ENCODE measurements at regions not wholly inside any gene's neighbourhood (a gene's known extent, or its start where the extent isn't known, plus 50 kb on each side); places are given as distances from the start of the nearest gene placed in this dataset.

DNA sequence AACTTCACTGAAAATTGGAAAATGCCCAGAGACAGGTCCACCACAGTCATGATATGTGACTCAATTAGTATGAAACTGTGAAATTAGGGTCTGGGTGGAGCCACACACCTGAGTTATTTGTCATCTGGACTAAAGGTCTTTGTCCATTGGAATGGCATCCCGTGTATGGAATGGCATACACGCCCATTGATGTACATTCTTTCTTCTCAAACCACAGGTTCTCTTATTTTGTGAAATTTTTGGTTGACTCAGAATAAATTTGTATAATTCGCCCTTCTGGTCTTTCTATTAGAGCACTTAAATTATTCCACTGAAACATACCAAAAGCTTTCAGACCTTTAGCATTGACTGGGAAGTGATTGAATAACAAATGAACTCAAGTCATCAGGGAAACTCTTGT lies 66.8 kb upstream of the UBE2E1 start:
- Histone ChIP-seq H3K36me3 (no peaks in the 10 kb centered on the region), H3K27me3 (peaks cover 0 to 7% (median 0%) of the 10 kb centered on the region in 3 donors), H3K4me3 (no peak overlapping the region), H3K27ac (no peak overlapping the region), H3K4me1 (peaks cover 16 to 60% (median 47%) of the 10 kb centered on the region in 4 donors), H3K9me3 (no peaks in the 10 kb centered on the region)
- 88 to 95% (median 90%) methylated on average over 3 of the region's 3 CpGs for WGBS, 5 donors
- intact Hi-C loops (cut with DNase I; ENCODE audit: low total_unique reads), result no loop called here
- TF ChIP-seq EP300 (IDR thresholded peaks at IDR 0.05), result no peak
- TF ChIP-seq POLR2AphosphoS5 (IDR thresholded peaks at IDR 0.05), result no peak
- TF ChIP-seq, protein P1, sequence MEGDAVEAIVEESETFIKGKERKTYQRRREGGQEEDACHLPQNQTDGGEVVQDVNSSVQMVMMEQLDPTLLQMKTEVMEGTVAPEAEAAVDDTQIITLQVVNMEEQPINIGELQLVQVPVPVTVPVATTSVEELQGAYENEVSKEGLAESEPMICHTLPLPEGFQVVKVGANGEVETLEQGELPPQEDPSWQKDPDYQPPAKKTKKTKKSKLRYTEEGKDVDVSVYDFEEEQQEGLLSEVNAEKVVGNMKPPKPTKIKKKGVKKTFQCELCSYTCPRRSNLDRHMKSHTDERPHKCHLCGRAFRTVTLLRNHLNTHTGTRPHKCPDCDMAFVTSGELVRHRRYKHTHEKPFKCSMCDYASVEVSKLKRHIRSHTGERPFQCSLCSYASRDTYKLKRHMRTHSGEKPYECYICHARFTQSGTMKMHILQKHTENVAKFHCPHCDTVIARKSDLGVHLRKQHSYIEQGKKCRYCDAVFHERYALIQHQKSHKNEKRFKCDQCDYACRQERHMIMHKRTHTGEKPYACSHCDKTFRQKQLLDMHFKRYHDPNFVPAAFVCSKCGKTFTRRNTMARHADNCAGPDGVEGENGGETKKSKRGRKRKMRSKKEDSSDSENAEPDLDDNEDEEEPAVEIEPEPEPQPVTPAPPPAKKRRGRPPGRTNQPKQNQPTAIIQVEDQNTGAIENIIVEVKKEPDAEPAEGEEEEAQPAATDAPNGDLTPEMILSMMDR (IDR thresholded peaks at IDR 0.05), result no peak
- no peak for TF ChIP-seq POLR2A (IDR thresholded peaks at IDR 0.05)
- DNase-seq, result no peak

DNA sequence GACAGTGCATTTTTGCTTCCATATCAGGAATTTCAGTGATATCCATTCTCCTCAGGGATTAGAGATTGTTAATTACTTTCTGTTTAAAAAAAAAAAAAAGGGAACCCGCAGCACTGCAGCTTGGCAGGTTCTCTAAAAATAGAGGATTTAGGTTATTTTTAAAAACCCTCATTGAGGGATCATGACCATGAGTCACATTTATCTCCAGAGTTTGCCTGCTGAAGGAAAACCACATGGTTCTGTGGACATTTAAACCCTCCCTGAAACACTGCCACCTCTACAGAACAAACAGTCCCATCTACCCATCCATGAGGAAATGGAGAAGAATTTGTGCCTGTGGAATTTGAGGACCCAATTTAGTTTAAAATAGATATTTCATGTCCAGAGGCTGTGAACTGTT lies 66.2 kb upstream of the UBE2E1 start:
- H3K4me3 ChIP-seq, result no peak overlapping the region
- H3K36me3 ChIP-seq, result no peaks in the 10 kb centered on the region
- intact Hi-C loops (cut with DNase I; ENCODE audit: low total_unique reads), result no loop called here
- DNase-seq, result no peak
- H3K4me1 ChIP-seq, result peaks cover 16 to 59% (median 47%) of the 10 kb centered on the region in 4 donors
- H3K9me3 ChIP-seq, result no peaks in the 10 kb centered on the region
- 44 to 64% (median 58%) methylated on average over 1 of the region's 1 CpG for WGBS, 5 donors
- H3K27me3 ChIP-seq, result peaks cover 0 to 9% (median 0%) of the 10 kb centered on the region in 3 donors
- H3K27ac ChIP-seq, result peak overlapping the region in 1 of 5 donors; percentile 67
- TF ChIP-seq POLR2AphosphoS5 (IDR thresholded peaks at IDR 0.05) (peak in 1 of 3 donors; percentile 68), POLR2A (IDR thresholded peaks at IDR 0.05) (no peak)

DNA sequence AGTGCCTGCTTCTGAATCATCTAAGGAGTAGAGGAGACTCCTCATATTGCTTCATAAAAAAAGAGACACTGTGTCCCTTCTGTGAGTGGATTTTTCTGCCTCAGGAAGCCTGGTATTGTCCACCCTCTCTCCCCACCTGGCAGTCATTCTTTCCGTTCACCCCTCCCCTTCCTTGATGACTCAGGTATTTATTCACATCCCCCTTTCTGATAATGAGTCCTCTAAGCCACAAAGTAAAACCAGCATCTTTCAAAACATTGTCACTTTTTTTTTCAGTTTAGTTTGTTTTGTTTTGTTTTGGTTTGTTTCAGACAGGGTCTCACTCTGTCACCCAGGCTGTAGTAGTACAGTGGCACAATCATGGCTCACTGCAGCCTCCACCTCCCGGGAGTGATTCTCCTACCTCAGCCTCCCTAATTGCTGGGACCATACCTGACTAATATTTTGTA lies 65.2 kb upstream of the UBE2E1 start:
- 43 to 58% (median 45%) methylated on average over 2 of the region's 2 CpGs for WGBS, 5 donors

DNA sequence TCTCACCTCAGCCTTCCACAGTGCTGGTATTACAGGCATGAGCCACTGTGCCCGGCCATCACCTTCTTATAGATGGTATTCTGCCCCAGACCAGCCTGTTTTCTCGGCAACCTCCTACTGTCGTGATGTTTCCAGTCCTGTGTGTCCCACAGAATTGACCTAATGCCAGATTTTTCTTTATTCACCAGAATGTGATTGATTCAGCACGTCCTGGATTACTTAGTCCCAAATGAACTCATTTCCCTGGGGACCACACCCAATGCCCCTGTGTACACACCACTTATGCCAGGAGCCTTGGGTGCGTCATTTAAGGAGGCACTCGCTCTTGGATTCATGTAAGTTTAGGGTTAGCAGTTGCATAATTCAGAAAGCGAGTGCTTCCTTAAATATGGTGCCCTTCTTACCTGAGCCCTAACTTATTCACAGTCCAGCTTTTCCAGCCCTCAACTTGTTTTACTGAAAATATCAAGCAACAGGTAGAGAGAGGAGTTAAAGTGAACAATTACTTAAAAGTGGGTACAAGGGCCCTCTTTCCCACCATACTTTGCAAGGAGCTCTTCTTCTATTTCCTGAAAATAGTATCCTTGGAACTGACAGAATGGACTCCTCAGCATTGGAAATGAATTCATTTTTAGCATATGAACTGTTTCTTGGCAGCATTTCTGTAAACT lies 64.6 kb upstream of the UBE2E1 start:
- Histone ChIP-seq H3K9me3 (no peaks in the 10 kb centered on the region), H3K36me3 (no peaks in the 10 kb centered on the region), H3K27ac (peak overlapping the region; percentile 22 to 67 (median 41)), H3K27me3 (peaks cover 0 to 9% (median 0%) of the 10 kb centered on the region in 3 donors), H3K4me3 (no peak overlapping the region), H3K4me1 (peaks cover 5 to 45% (median 35%) of the 10 kb centered on the region in 4 donors)
- WGBS, 5 donors, result 30 to 57% (median 49%) methylated on average over 7 of the region's 7 CpGs
- intact Hi-C loops (cut with DNase I; ENCODE audit: low total_unique reads), result no loop called here
- DNase-seq, result peak; percentile 55 to 85
- peak in 2 of 3 donors; percentile 41 to 76 for TF ChIP-seq POLR2AphosphoS5 (IDR thresholded peaks at IDR 0.05)
- TF ChIP-seq, protein P1 (IDR thresholded peaks at IDR 0.05), result no peak

More for the DNA sequence above, 65.2 kb upstream of the UBE2E1 start:
- DNase-seq, result no peak
- Histone ChIP-seq H3K9me3 (no peaks in the 10 kb centered on the region), H3K27ac (peak overlapping the region; percentile 22 to 67 (median 41)), H3K4me3 (no peak overlapping the region), H3K27me3 (peaks cover 0 to 9% (median 0%) of the 10 kb centered on the region in 3 donors), H3K36me3 (no peaks in the 10 kb centered on the region), H3K4me1 (peaks cover 11 to 51% (median 39%) of the 10 kb centered on the region in 4 donors)
- TF ChIP-seq, protein P1 (IDR thresholded peaks at IDR 0.05), result no peak
- TF ChIP-seq EP300 (IDR thresholded peaks at IDR 0.05) (no peak), POLR2AphosphoS5 (IDR thresholded peaks at IDR 0.05) (peak in 2 of 3 donors; percentile 55 to 60), POLR2A (IDR thresholded peaks at IDR 0.05) (no peak)
- intact Hi-C loops (cut with DNase I; ENCODE audit: low total_unique reads), result no loop called here
